HAP-1 (cell line): ENCODE measurements at regions not wholly inside any gene's neighbourhood (a gene's known extent, or its start where the extent isn't known, plus 50 kb on each side); places are given as distances from the start of the nearest gene placed in this dataset.

Experiments used
- DNase-seq, 2 experiments: peaks; one replicate each; pipeline ENCODE4 v3.0.0-alpha.2; 2016 to 2020; ENCODE audit warnings: low spot score in 2 of 2
- H3K27me3 ChIP-seq: fragments of 250-450 bp; sonication (Bioruptor Pico); 2 replicates; pipeline ENCODE4 v1.5.1; 2020; ENCODE audit warnings: low read depth, mild to moderate bottlenecking, moderate library complexity
- H3K36me3 ChIP-seq: fragments of 250-450 bp; sonication (Bioruptor Pico); replicated peaks from 2 replicates; pipeline ENCODE4 v1.5.1; 2020; ENCODE audit warnings: mild to moderate bottlenecking
- H3K4me1 ChIP-seq: fragments of 250-450 bp; sonication (Bioruptor Pico); 2 replicates; pipeline ENCODE4 v1.5.1; 2020; ENCODE audit warnings: mild to moderate bottlenecking
- H3K4me3 ChIP-seq: fragments of 250-450 bp; sonication (Bioruptor Pico); 2 replicates; pipeline ENCODE4 v1.5.1; 2020; ENCODE audit warnings: mild to moderate bottlenecking, moderate library complexity
- H3K9me3 ChIP-seq: fragments of 250-450 bp; sonication (Bioruptor Pico); 2 replicates; pipeline ENCODE4 v1.5.1; 2020; ENCODE audit warnings: mild to moderate bottlenecking, moderate library complexity
- in situ Hi-C: fragments of 300-500 bp; cut with MboI; formaldehyde crosslinking; loops from 3 replicates; pipeline ENCODE4 v1.14.3; 2020; ENCODE audit warnings: low sequenced_read_pairs, inconsistent platforms, mixed read lengths

DNA sequence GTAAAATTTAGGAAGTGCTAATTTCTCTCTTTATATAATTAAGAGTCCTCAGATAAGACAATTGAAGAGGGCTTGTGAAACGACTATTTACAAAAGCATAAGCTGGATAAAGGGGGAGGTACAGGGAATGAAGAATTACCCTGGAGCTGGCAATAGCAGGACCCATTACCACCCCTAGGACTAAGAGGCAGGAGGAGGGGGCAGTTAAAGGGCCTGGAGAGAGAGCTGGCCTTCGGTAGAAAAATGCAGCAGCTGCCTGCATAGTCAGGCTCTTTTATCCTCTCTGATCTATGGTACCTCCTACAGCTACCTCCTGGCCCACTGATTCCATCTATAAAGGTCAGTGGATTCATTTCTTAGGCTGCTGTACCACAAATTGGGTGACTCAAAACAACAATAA lies 57.7 kb upstream of the TRPC3 start:
- Histone ChIP-seq H3K9me3 (0 out of 2 replicates have a peak, but pooled peaks cover 3% of the 10 kb centered on the region), H3K4me1 (no peaks in the 10 kb centered on the region), H3K27me3 (peaks cover 8% of the 10 kb centered on the region), H3K36me3 (no peaks in the 10 kb centered on the region), H3K4me3 (no peak overlapping the region)
- no peak for DNase-seq
- in situ Hi-C loops: no loop called here

DNA sequence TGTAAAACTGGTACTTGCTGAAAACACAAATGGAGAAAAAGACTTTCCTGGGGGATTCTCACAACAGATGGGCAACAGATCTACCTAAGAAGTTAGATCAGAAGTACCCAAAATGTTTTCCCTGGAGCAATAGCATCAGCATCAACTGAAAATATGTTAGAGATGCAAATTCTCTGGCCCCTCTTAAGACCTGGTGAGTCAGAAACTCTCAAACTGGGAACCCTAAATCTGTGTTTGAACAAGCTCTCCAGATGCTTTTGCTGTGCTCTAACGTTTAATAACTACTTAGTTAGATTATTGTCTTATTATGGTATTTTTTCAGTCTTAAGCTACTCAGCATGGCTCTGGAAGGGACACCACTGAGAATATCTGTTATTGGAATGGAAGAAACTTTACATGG lies 55.2 kb upstream of the TRPC3 start:
- Histone ChIP-seq H3K4me3 (no peak overlapping the region), H3K4me1 (no peaks in the 10 kb centered on the region), H3K36me3 (no peaks in the 10 kb centered on the region), H3K9me3 (0 out of 2 replicates have a peak, but pooled peaks cover 3% of the 10 kb centered on the region), H3K27me3 (peaks cover 8% of the 10 kb centered on the region)
- in situ Hi-C loops: no loop called here
- DNase-seq: no peak

DNA sequence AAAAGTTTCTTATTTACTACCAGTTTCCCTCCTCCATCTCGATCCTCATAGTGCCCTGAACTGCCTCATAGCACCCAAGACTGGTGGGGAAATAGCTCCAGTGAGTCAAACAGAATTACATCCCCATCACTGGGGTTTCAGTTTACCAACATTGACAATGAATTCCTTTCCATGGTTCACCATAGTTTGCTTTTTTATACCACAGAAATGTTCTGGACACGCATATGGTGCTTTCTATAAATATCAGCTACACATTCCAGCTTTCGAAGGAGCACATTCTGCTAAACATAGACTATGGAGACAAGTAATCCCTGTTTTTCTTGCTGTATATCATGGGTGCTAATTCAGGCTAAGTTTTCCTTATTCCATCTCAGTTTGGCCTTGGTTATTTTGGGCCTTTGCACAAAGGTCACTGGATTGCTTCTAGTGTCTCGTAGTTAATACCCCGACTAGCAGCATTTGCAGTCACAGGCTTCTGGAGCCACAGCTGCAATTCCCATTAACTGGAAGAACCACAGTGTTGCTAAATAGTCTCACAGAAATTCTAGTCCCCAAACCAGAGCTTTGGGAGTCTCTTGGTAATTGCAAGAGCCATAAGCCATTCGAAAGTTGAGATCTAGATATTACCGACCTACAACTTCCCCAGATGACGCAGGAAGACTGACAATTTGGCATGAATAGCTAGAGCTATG lies 53.4 kb upstream of the TRPC3 start:
- Histone ChIP-seq H3K4me1 (no peaks in the 10 kb centered on the region), H3K9me3 (0 out of 2 replicates have a peak, but pooled peaks cover 3% of the 10 kb centered on the region), H3K27me3 (peaks cover 12% of the 10 kb centered on the region), H3K36me3 (no peaks in the 10 kb centered on the region), H3K4me3 (no peak overlapping the region)
- in situ Hi-C loops: no loop called here
- no peak for DNase-seq

DNA sequence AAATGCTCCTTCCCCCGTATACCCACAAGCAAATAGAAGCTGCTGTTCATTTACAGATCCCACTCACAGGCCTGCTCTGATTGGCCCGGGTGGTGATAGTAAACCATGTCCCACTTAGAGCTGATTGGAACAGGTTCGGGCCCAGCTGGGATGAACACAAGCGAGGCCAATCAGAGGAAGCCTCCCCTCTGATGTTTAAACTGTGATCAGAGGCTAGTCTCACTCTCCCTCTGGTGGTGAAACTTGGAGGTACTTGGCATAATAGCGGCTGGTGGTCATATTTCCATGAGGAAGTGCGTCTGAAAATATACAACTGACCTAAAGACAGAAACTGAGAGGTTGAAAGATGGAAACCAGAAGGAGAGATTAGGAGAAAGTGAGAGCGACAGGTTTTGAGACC lies 51.5 kb upstream of the TRPC3 start:
- no peaks in the 10 kb centered on the region for H3K4me1 ChIP-seq
- H3K9me3 ChIP-seq: 0 out of 2 replicates have a peak, but pooled peaks cover 3% of the 10 kb centered on the region
- H3K36me3 ChIP-seq: no peaks in the 10 kb centered on the region
- peaks cover 12% of the 10 kb centered on the region for H3K27me3 ChIP-seq
- peak; percentile 58 to 71 for DNase-seq
- in situ Hi-C loops: no loop called here
- H3K4me3 ChIP-seq: no peak overlapping the region
